Tibial nerve (tissue), 4 donors: ENCODE measurements at regions not wholly inside any gene's neighbourhood (a gene's known extent, or its start where the extent isn't known, plus 50 kb on each side); places are given as distances from the start of the nearest gene placed in this dataset.

Experiments used
- DNase-seq, 2 donors: peaks; one replicate each; pipeline ENCODE4 v3.0.0-alpha.2; 2019; ENCODE audit warnings: low spot score in 2 of 2
- H3K27ac ChIP-seq, 4 donors: fragments of 200-600 bp; sonication (generic) in 3 of 4; one replicate each; pipeline ENCODE4 v1.5.1; 2017 to 2019; ENCODE audit warnings: mild to moderate bottlenecking in 1 of 4
- H3K27me3 ChIP-seq, 2 donors: fragments of 200-600 bp; sonication (generic) in 1 of 2; one replicate each; pipeline versions ENCODE4 v1.5.1 to v1.6.0; 2017 to 2019
- H3K36me3 ChIP-seq, 3 donors: fragments of 200-600 bp; sonication (generic); one replicate each; pipeline ENCODE4 v1.5.1; 2018 to 2019
- H3K4me1 ChIP-seq, 4 donors: fragments of 200-600 bp; sonication (generic) in 3 of 4; one replicate each; pipeline ENCODE4 v1.5.1; 2017 to 2019
- H3K4me3 ChIP-seq, 4 donors: fragments of 200-600 bp; sonication (generic) in 3 of 4; one replicate each; pipeline ENCODE4 v1.5.1; 2017 to 2019; ENCODE audit warnings: mild to moderate bottlenecking in 1 of 4, moderate library complexity in 1 of 4
- H3K9me3 ChIP-seq, 4 donors: fragments of 200-600 bp; sonication (generic) in 3 of 4; one replicate each; pipeline ENCODE4 v1.5.1; 2017 to 2019
- CTCF ChIP-seq, 5 experiments: fragments of 200-600 bp in 3 of 5; fragments of 450-650 bp in 2 of 5; sonication (generic) in 3 of 5; IDR thresholded peaks; one replicate each; pipeline ENCODE4 v1.5.1; 2016 to 2019; ENCODE audit warnings: antibody characterized with exemption in 5 of 5, mild to moderate bottlenecking in 3 of 5, moderate library complexity in 2 of 5
- EP300 ChIP-seq, 2 donors: sonication (generic); formaldehyde crosslinking; IDR thresholded peaks; one replicate each; pipeline ENCODE4 v1.6.1; 2017; ENCODE audit warnings: antibody characterized with exemption in 2 of 2, mild to moderate bottlenecking in 1 of 2
- POLR2A ChIP-seq, 2 donors: fragments of 450-650 bp; IDR thresholded peaks; one replicate each; pipeline ENCODE4 v1.6.1; 2017; ENCODE audit warnings: antibody characterized with exemption in 2 of 2, mild to moderate bottlenecking in 2 of 2, moderate library complexity in 2 of 2
- WGBS, 2 donors: methylation state at CpG; one replicate each; pipeline ENCODE4 v1.1.5; 2018; 5-methylcytosine and 5-hydroxymethylcytosine counted together

- Histone ChIP-seq H3K27me3 (no peaks in the 10 kb centered on the region), H3K4me3 (no peak overlapping the region), H3K9me3 (no peaks in the 10 kb centered on the region), H3K27ac (no peak overlapping the region), H3K36me3 (no peaks in the 10 kb centered on the region), H3K4me1 (no peaks in the 10 kb centered on the region)
- WGBS, 2 donors = 77 to 81% methylated on average over 2 of the region's 2 CpGs
- TF ChIP-seq EP300 (IDR thresholded peaks at IDR 0.05) = no peak
- no peak for TF ChIP-seq CTCF (IDR thresholded peaks at IDR 0.05)
- no peak for TF ChIP-seq POLR2A (IDR thresholded peaks at IDR 0.05)
- DNase-seq = no peak
Measured at GRCh38 chr13:103394618-103395017, 328.4 kb upstream of the SLC10A2 start.

DNA sequence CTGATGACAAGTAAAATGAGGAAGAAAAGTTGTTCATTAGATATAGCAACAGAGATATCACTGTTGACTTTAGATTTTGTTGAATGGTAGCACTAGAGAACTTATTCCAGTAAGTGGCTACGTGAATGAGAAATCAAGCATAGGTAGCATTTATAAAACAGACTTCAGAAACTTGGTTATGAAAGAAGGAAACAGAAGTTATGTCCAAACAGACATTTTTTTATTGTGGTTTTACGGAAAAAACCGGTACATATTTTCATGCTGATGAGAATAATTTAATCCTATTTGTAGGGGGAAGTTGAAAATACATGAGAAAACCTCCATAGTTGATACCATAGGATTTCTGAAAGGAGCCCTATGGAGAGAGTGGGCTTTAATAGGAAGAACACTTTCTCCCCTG, 325.7 kb upstream of the SLC10A2 start:
- TF ChIP-seq CTCF (IDR thresholded peaks at IDR 0.05) (no peak), POLR2A (IDR thresholded peaks at IDR 0.05) (no peak), EP300 (IDR thresholded peaks at IDR 0.05) (no peak)
- Histone ChIP-seq H3K27me3 (no peaks in the 10 kb centered on the region), H3K9me3 (no peaks in the 10 kb centered on the region), H3K27ac (no peak overlapping the region), H3K36me3 (no peaks in the 10 kb centered on the region), H3K4me1 (no peaks in the 10 kb centered on the region), H3K4me3 (no peak overlapping the region)
- no peak for DNase-seq
- 53 to 58% methylated on average over 3 of the region's 3 CpGs for WGBS, 2 donors

DNA sequence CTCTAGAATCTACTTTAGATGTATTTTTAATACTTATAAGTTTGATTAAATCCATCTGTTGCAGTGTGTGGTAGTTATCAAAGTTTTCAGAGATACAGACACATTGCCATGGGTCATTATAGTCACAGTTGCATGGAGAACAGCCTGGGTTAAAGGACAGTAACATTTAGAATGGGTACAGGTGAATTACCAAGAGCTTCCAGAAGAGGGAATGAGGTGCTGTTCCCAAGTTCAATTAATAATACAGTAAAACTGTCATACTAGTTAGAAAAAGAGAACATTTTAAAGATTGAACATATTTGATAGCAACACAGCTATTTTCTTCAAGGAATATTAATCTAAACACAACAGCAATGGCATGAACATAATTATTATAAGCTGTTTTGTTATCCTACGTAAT, 322.6 kb upstream of the SLC10A2 start:
- no peak for DNase-seq
- 69 to 71% methylated on average over 1 of the region's 1 CpG for WGBS, 2 donors
- no peaks in the 10 kb centered on the region for H3K36me3 ChIP-seq
- no peak overlapping the region for H3K4me3 ChIP-seq
- TF ChIP-seq CTCF (IDR thresholded peaks at IDR 0.05) (no peak), EP300 (IDR thresholded peaks at IDR 0.05) (no peak), POLR2A (IDR thresholded peaks at IDR 0.05) (no peak)
- no peaks in the 10 kb centered on the region for H3K4me1 ChIP-seq
- no peaks in the 10 kb centered on the region for H3K9me3 ChIP-seq
- no peak overlapping the region for H3K27ac ChIP-seq
- H3K27me3 ChIP-seq = no peaks in the 10 kb centered on the region

DNA sequence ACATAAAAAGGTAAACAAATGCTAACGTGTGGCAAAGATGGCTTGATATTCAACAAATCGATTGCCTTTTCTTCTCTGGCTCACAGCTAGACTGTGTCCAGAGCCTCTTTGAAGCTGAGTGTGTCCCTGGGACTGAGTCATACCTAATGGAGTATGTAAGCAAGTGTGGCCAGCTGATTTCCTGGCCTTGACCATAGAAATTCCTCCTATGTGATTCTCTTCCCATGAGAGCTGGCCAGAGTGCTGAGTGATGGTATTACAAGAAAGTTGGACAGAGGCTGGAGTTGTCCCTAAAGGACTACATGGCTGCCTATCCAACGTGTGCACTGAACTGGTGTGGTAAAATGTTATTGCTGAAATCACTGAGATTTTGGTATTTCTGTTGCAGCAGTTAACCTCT, 320.1 kb upstream of the SLC10A2 start:
- peaks cover 0 to 11% (median 0%) of the 10 kb centered on the region in 4 donors for H3K9me3 ChIP-seq
- TF ChIP-seq EP300 (IDR thresholded peaks at IDR 0.05) (no peak), POLR2A (IDR thresholded peaks at IDR 0.05) (no peak), CTCF (IDR thresholded peaks at IDR 0.05) (no peak)
- no peak overlapping the region for H3K4me3 ChIP-seq
- no peaks in the 10 kb centered on the region for H3K36me3 ChIP-seq
- H3K4me1 ChIP-seq = no peaks in the 10 kb centered on the region
- DNase-seq = no peak
- WGBS, 2 donors = 66 to 69% methylated on average over 3 of the region's 3 CpGs
- no peaks in the 10 kb centered on the region for H3K27me3 ChIP-seq
- no peak overlapping the region for H3K27ac ChIP-seq

GRCh38 chr13:103373916-103374315, 307.7 kb upstream of the SLC10A2 start:
- H3K9me3 ChIP-seq = no peaks in the 10 kb centered on the region
- H3K27me3 ChIP-seq = no peaks in the 10 kb centered on the region
- H3K27ac ChIP-seq = no peak overlapping the region
- no peaks in the 10 kb centered on the region for H3K4me1 ChIP-seq
- TF ChIP-seq POLR2A (IDR thresholded peaks at IDR 0.05) = no peak
- TF ChIP-seq EP300 (IDR thresholded peaks at IDR 0.05) = no peak
- no peak overlapping the region for H3K4me3 ChIP-seq
- no peak for DNase-seq
- H3K36me3 ChIP-seq = no peaks in the 10 kb centered on the region
- 42 to 53% methylated on average over 4 of the region's 4 CpGs for WGBS, 2 donors

DNA sequence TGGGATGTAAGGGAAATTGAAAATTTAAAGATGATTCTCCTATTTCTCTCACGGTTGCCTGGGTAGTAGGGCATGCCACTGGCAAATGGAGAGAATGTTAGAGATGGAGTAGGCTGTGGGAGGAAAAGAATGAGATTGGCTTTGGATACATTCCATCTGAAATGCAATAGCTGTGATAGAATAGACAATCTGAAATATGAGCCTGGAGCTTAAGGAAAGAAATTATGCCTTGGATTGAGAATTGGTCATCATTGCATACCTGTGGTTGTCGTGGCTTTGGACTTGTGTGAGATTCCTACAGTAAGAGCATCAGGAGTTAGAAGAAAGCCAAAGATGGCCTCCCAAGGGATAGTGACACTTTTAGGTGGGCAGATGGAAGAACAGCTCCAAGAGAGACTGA, 305.1 kb upstream of the SLC10A2 start:
- Histone ChIP-seq H3K4me3 (no peak overlapping the region), H3K27ac (no peak overlapping the region), H3K4me1 (no peaks in the 10 kb centered on the region), H3K27me3 (no peaks in the 10 kb centered on the region), H3K9me3 (no peaks in the 10 kb centered on the region), H3K36me3 (no peaks in the 10 kb centered on the region)
- TF ChIP-seq EP300 (IDR thresholded peaks at IDR 0.05) = no peak
- TF ChIP-seq CTCF (IDR thresholded peaks at IDR 0.05) = no peak
- TF ChIP-seq POLR2A (IDR thresholded peaks at IDR 0.05) = no peak
- no peak for DNase-seq
- 61 to 74% methylated on average over 2 of the region's 2 CpGs for whole genome bisulfite sequencing, 2 donors
